ENCODE measurements at regions not wholly inside any gene's neighbourhood (a gene's known extent, or its start where the extent isn't known, plus 50 kb on each side); places are given as distances from the start of the nearest gene placed in this dataset.

- Histone ChIP-seq H3K27ac (ENCODE audit: low read depth in 1 of 2, low read length in 2 of 2) (no peak overlapping the region), H3K9me3 (replicated peaks in 1 of 2; ENCODE audit: control insufficient read depth in 1 of 2, insufficient read depth in 1 of 2, low read length in 2 of 2) (peaks cover 0 to 3% of the 10 kb centered on the region in 2 donors), H3K79me2 (ENCODE audit: insufficient read depth, low read length) (no peaks in the 10 kb centered on the region), H3K4me3 (replicated peaks in 1 of 3; ENCODE audit: low read depth in 2 of 3, low read length in 3 of 3) (no peak overlapping the region), H2AFZ (ENCODE audit: insufficient read depth, low read depth, low read length, poor library complexity, severe bottlenecking) (no peak overlapping the region), H3K9ac (ENCODE audit: insufficient read depth, low read length, poor library complexity, severe bottlenecking) (no peak overlapping the region), H4K20me1 (ENCODE audit: insufficient read depth, low read length) (no peaks in the 10 kb centered on the region), H3K4me1 (ENCODE audit: control insufficient read depth in 1 of 2, insufficient read depth in 2 of 2, low read length in 2 of 2) (no peaks in the 10 kb centered on the region), H3K4me2 (replicated peaks; ENCODE audit: extremely low read depth, low read length, poor library complexity, severe bottlenecking) (no peak overlapping the region), H3K27me3 (ENCODE audit: control insufficient read depth in 2 of 2, insufficient read depth in 2 of 2, low read length in 2 of 2) (no peaks in the 10 kb centered on the region), H3K36me3 (replicated peaks in 1 of 2; ENCODE audit: control insufficient read depth in 1 of 2, insufficient read depth in 2 of 2, low read length in 2 of 2) (no peaks in the 10 kb centered on the region)
- Mint-ChIP-seq H3K27me3 (ENCODE audit: low read depth in 3 of 3) (peaks cover 0 to 1% (median 0%) of the 10 kb centered on the region in 3 donors), H3K4me1 (no peaks in the 10 kb centered on the region), H3K4me3 (no peak overlapping the region), H3K27ac (no peak overlapping the region), H3K9me3 (peaks cover 0 to 4% (median 2%) of the 10 kb centered on the region in 7 donors), H3K36me3 (no peaks in the 10 kb centered on the region)
- TF ChIP-seq, protein P1, sequence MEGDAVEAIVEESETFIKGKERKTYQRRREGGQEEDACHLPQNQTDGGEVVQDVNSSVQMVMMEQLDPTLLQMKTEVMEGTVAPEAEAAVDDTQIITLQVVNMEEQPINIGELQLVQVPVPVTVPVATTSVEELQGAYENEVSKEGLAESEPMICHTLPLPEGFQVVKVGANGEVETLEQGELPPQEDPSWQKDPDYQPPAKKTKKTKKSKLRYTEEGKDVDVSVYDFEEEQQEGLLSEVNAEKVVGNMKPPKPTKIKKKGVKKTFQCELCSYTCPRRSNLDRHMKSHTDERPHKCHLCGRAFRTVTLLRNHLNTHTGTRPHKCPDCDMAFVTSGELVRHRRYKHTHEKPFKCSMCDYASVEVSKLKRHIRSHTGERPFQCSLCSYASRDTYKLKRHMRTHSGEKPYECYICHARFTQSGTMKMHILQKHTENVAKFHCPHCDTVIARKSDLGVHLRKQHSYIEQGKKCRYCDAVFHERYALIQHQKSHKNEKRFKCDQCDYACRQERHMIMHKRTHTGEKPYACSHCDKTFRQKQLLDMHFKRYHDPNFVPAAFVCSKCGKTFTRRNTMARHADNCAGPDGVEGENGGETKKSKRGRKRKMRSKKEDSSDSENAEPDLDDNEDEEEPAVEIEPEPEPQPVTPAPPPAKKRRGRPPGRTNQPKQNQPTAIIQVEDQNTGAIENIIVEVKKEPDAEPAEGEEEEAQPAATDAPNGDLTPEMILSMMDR (IDR thresholded peaks at IDR 0.05): no peak
- no peak for DNase-seq
- intact Hi-C loops (cut with micrococcal nuclease): no loop called here
Measured at GRCh38 chr3:176442326-176442725, 755.0 kb downstream of the TBL1XR1 start.

DNA sequence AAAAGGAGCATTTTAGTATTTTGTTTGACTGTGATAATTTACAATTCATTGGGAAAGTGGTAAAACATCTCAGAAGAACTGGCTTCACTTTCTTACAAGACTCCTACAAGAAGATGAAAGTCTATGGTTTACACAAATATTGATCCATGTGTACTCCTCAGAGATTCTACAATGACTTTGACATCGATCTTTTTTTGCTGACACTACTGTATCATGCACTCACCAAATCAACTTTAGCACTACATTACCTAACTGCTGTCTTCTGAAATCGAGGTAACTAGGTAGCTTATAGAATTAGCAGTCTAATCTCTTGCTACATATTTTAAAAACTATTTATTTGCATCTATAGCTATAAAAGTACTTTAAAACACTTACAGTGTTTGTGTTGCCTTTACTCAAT is 757.6 kb downstream of the TBL1XR1 start:
- no peak overlapping the region for H3K4me3 Mint-ChIP-seq
- TF ChIP-seq, protein P1 (IDR thresholded peaks at IDR 0.05): no peak
- Histone ChIP-seq H3K9me3 (replicated peaks in 1 of 2; ENCODE audit: control insufficient read depth in 1 of 2, insufficient read depth in 1 of 2, low read length in 2 of 2) (peaks cover 0 to 3% of the 10 kb centered on the region in 2 donors), H3K4me3 (replicated peaks in 1 of 3; ENCODE audit: low read depth in 2 of 3, low read length in 3 of 3) (no peak overlapping the region), H3K4me1 (ENCODE audit: control insufficient read depth in 1 of 2, insufficient read depth in 2 of 2, low read length in 2 of 2) (no peaks in the 10 kb centered on the region), H2AFZ (ENCODE audit: insufficient read depth, low read depth, low read length, poor library complexity, severe bottlenecking) (no peak overlapping the region), H3K27ac (ENCODE audit: low read depth in 1 of 2, low read length in 2 of 2) (no peak overlapping the region), H3K36me3 (replicated peaks in 1 of 2; ENCODE audit: control insufficient read depth in 1 of 2, insufficient read depth in 2 of 2, low read length in 2 of 2) (no peaks in the 10 kb centered on the region), H3K27me3 (ENCODE audit: control insufficient read depth in 2 of 2, insufficient read depth in 2 of 2, low read length in 2 of 2) (no peaks in the 10 kb centered on the region), H3K4me2 (replicated peaks; ENCODE audit: extremely low read depth, low read length, poor library complexity, severe bottlenecking) (no peak overlapping the region), H4K20me1 (ENCODE audit: insufficient read depth, low read length) (no peaks in the 10 kb centered on the region), H3K79me2 (ENCODE audit: insufficient read depth, low read length) (no peaks in the 10 kb centered on the region), H3K9ac (ENCODE audit: insufficient read depth, low read length, poor library complexity, severe bottlenecking) (no peak overlapping the region)
- no CpG with 5 or more reads among the region's 2 CpGs for WGBS (ENCODE audit: insufficient coverage)
- H3K27ac Mint-ChIP-seq: no peak overlapping the region
- no peaks in the 10 kb centered on the region for H3K4me1 Mint-ChIP-seq
- no peak for DNase-seq
- H3K36me3 Mint-ChIP-seq: no peaks in the 10 kb centered on the region
- peaks cover 0 to 4% (median 2%) of the 10 kb centered on the region in 7 donors for H3K9me3 Mint-ChIP-seq
- intact Hi-C loops (cut with micrococcal nuclease): no loop called here
- H3K27me3 Mint-ChIP-seq (ENCODE audit: low read depth in 3 of 3): peaks cover 0 to 2% (median 1%) of the 10 kb centered on the region in 3 donors
